ENCODE measurements at regions not wholly inside any gene's neighbourhood (a gene's known extent, or its start where the extent isn't known, plus 50 kb on each side); places are given as distances from the start of the nearest gene placed in this dataset.

- Histone ChIP-seq H3K79me2 (replicated peaks; ENCODE audit: insufficient read depth, low read length) (no peaks in the 10 kb centered on the region), H3K27ac (ENCODE audit: low read length) (no peak overlapping the region), H3F3A (ENCODE audit: insufficient read depth, low read length, poor library complexity, severe bottlenecking) (no peaks in the 10 kb centered on the region), H3K9me2 (ENCODE audit: insufficient read depth, low read length) (no peaks in the 10 kb centered on the region), H3K9ac (ENCODE audit: low read length) (no peak overlapping the region), H3K9me3 (ENCODE audit: low read length) (no peaks in the 10 kb centered on the region), H2AFZ (ENCODE audit: low read depth, low read length) (no peak overlapping the region), H4K20me1 (ENCODE audit: insufficient read depth) (no peaks in the 10 kb centered on the region), H3K27me3 (ENCODE audit: insufficient read depth, low read depth, low read length) (no peaks in the 10 kb centered on the region), H3K4me3 (ENCODE audit: low read length) (no peak overlapping the region), H3K36me3 (ENCODE audit: insufficient read depth, low read length) (no peaks in the 10 kb centered on the region), H3K4me2 (ENCODE audit: low read length) (no peak overlapping the region)
- TF ChIP-seq CTCF (IDR thresholded peaks at IDR 0.05; ENCODE audit: poor library complexity, severe bottlenecking), result no peak
- no peak for TF ChIP-seq POLR2AphosphoS5 (IDR thresholded peaks at IDR 0.05)
- TF ChIP-seq SMC3 (conservative IDR thresholded peaks at IDR 0.05; ENCODE audit: poor library complexity), result no peak
- TF ChIP-seq REST (IDR thresholded peaks at IDR 0.05; ENCODE audit: borderline replicate concordance), result no peak
- no peak for TF ChIP-seq RAD21 (conservative IDR thresholded peaks at IDR 0.05)
- TF ChIP-seq TAF1 (IDR thresholded peaks at IDR 0.05; ENCODE audit: low read depth), result no peak
- TF ChIP-seq EZH2 (IDR thresholded peaks at IDR 0.05; ENCODE audit: borderline replicate concordance, insufficient read depth, low read length, poor library complexity, severe bottlenecking), result no peak
- TF ChIP-seq EP300 (conservative IDR thresholded peaks at IDR 0.05; ENCODE audit: poor library complexity, severe bottlenecking), result no peak
- TF ChIP-seq MXI1 (conservative IDR thresholded peaks at IDR 0.05; ENCODE audit: poor library complexity, severe bottlenecking), result no peak
Observed at GRCh38 chr17:54172985-54173316, 350.2 kb downstream of the KIF2B start.

- no peak for TF ChIP-seq POLR2AphosphoS5 (IDR thresholded peaks at IDR 0.05)
- no peak for TF ChIP-seq RAD21 (conservative IDR thresholded peaks at IDR 0.05)
- H3K9me3 ChIP-seq (ENCODE audit: low read length), result no peaks in the 10 kb centered on the region
- H3K4me2 ChIP-seq (ENCODE audit: low read length), result no peak overlapping the region
- no peak overlapping the region for H3K27ac ChIP-seq (ENCODE audit: low read length)
- H3K36me3 ChIP-seq (ENCODE audit: insufficient read depth, low read length), result no peaks in the 10 kb centered on the region
- no peaks in the 10 kb centered on the region for H4K20me1 ChIP-seq (ENCODE audit: insufficient read depth)
- H3F3A ChIP-seq (ENCODE audit: insufficient read depth, low read length, poor library complexity, severe bottlenecking), result no peaks in the 10 kb centered on the region
- no peak overlapping the region for H3K9ac ChIP-seq (ENCODE audit: low read length)
- H3K79me2 ChIP-seq (replicated peaks; ENCODE audit: insufficient read depth, low read length), result no peaks in the 10 kb centered on the region
- H2AFZ ChIP-seq (ENCODE audit: low read depth, low read length), result no peak overlapping the region
- no peak overlapping the region for H3K4me3 ChIP-seq (ENCODE audit: low read length)
- no peaks in the 10 kb centered on the region for H3K27me3 ChIP-seq (ENCODE audit: insufficient read depth, low read depth, low read length)
- H3K9me2 ChIP-seq (ENCODE audit: insufficient read depth, low read length), result no peaks in the 10 kb centered on the region
Observed at GRCh38 chr17:54177606-54178308, 355.0 kb downstream of the KIF2B start.
